Central memory CD4-positive, alpha-beta T cell (primary cell): ENCODE measurements at regions not wholly inside any gene's neighbourhood (a gene's known extent, or its start where the extent isn't known, plus 50 kb on each side); places are given as distances from the start of the nearest gene placed in this dataset.

Experiments used
- DNase-seq: peaks from one replicate; pipeline ENCODE4 v3.0.0; 2022

DNA sequence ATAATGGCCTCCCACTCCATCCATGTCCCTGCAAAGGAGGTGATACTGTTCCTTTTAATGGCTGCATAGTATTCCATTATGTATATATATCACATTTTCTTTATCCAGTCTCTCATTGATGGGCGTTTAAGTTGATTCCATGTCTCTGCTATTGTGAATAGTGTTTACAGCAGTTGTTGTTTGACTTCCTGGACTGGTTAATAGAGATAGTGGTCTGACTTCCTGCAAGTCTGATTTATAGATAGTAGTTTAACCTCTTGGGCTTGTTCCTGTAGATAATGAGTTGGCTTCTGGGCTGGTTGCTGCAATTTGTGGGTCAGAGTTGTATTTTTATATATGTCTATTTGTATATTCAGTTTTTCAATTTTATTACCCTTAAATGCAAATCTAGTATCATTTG, 145.4 kb downstream of the ARL6IP6 start:
- DNase-seq = no peak

DNA sequence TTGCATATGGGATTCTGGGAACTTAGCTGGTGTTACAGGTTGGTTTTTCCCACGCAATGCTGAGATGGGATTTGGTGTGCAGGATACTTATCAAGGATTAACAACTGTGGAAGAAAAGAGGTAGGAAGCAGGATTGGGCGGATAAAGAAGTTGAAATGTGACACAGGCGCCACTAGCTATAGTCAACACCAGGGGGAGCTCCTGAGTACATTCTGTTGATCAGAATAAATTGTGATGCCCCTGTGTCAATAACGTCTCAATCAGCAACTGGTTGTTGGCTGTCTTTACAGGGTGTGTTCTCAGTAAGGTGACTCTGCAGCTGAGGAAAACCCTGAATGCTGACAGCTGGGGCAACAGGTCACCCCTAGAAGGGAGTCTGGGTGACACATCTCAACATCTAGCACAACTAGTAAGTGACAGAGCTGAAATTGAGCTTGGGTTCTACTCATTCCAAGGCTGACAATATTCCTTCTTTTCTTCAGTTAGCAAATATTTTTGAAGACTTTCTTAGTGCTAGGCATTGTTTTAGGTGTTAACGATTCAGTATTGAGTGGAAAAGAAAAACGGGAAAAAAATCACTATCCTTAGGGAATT, 143.0 kb downstream of the ARL6IP6 start:
- no peak for DNase-seq

DNA sequence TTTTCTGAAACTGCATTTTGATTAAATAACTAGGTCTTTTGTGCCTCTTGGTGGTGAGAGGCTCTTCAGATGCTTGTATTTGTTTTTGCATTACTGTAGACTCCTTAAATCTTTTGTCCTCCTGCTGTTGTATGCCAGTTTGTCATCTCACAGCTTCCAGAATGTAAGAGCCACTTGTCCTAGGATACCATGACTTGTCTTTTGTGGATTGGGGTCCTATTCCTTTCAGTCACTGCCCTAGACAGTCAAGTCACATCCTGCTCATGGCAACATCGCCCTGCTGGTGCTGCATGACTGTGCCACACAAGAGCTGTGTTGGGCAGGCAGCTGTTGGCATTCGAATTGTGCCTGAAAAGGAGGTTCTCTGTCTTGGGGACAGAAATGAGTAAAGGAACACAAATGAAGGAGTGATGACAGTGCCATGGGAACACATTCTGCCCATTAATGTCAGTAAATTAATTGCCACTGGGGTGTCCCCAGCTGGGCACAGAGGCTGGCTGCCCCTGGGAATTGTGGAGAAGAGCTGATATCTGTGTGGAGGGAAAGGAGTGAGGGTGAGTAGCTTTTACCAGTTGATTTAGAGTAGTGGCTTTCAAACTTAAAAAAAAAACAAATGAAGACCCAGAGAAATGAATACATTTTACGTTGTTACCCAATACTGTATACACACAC, 140.3 kb downstream of the ARL6IP6 start:
- no peak for DNase-seq

DNA sequence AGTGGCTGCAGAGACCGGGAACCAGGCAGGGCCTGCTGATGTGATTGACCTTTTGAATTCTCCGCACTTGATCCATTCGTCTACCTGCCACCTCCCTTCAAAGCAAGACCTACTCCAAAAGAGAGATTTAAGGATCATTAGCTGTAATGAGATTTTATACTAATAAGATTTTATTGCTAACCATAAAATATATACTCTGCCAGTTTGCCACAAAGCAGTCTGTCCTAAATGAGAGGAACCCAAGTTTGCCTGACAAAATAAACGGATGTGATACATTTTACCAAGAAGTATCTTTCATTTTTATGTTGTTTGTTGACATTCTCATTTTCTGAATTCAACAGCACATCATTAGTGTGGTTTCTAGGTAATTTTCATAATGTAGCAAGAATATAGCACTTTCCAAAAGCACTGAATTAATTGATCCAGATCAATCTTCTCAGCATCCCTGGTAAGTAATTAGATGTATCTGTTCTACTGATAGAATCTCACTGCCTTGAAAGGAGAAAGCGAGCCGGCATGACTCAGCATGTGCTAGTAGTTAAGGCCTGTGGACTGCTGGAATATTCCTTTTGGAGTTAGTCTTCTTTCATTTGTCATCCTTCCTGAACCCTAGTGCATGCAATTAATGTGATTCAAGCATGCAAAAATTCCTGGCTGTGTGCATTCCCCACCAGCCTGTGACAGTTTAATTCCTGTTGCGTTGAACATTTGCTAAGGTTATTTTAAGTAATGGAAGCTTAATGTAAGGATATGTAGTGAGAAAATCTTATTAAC, 128.5 kb downstream of the ARL6IP6 start:
- no peak for DNase-seq

DNA sequence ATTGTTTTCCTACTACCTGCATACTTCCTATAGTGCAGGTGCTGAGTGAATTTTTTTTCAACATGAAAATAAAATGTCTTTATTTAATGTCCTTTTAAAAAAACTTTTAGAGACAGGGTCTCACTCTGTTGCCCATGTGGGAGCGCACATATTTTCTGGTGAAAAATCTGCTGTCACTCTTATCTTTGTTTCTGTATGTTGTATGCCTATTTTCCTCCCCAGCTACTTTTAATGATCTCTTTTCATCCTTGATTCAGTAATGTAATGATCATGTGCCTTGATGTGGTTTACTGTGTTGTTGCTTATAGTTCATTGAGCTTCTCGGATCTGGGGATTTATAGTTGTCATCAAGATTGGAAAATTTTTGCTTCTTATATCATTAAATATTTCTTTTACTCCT, 117.3 kb downstream of the ARL6IP6 start:
- no peak for DNase-seq

DNA sequence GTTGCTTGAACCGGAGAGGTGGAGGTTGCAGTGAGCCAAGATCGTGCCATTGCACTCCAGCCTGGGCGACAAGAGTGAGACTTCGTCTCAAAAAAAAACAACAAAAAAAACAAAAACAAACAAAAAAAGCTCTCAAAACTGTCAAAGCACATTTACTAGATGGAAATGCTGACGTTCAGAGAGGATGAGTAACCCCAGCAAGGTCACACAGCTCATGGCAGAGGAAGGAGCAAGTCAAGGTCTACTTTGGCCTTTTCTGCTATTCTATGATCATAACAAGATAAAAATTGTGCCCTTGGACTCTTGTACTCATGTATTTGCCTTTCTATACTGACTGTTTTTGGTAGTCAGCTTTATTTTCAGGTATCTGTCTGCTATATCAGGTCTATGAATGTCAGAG, 109.5 kb downstream of the ARL6IP6 start:
- no peak for DNase-seq

DNA sequence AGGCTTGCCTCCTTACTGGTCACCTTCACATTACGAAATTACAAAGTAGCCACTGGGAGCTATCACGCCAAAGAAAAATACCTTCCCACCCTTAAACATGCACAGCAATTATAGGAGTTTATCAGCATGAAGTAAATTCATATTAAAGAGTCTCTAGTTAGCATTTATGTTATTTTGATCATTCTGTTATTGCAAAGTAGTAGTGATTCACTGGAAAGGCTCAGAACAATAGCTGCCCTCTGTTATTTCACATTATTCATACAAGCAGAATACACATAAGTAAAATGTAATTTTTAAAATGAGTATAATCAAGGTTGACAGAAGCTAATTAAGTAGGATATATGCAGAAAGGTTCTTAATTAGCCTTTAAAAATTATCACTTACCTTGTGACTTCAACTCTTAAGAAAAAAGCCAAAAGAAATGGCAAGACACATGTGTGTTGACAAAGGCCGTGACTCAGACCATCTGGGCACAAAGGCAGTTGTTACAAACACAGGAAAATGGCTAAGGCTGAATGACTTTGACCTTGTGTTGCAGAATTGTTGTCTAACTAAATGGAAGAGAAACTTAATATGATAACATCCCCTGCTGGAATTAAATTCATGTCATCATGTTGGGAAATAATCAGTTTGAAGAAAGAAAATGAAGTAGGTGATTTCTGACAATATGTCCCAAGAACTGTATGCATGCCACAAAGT, 108.3 kb downstream of the ARL6IP6 start:
- DNase-seq = no peak

DNA sequence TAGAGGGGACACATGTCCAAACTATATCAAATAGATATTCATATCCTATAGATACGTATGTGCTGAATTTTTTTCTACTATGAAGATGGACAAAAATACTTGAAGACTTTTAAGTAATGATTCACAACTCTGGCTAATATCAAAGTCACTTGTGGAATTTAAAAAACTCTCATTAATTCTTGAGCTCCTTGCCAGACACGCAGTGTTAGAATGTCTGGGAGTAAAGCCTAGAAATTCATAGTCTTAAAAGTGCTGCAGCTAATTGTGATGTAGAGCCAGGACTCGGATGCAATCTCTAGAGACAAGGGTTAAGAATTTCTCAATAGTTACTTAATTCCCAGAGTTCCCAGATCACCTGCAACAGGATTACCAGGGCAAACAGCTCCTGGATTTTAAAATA, 107.4 kb downstream of the ARL6IP6 start:
- DNase-seq = no peak

DNA sequence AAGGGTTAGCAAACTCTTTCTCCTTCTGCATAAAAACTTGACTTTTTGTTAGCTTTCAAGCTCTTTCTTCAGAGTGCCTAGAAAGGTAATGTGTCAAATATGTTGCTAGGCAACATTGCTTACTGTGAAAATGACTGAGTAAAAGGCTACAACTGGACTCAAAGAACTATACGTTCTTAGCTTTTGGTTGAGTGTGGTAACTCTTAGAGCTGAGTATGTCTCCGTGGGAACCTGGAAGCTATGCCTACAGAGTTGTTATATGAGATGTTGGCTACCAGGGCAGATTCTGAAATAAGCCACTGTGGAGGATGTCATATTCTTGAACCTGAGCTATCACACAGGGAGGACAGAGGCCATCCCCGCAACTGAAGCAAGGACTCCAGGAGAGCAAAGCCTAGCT, 105.5 kb downstream of the ARL6IP6 start:
- no peak for DNase-seq

DNA sequence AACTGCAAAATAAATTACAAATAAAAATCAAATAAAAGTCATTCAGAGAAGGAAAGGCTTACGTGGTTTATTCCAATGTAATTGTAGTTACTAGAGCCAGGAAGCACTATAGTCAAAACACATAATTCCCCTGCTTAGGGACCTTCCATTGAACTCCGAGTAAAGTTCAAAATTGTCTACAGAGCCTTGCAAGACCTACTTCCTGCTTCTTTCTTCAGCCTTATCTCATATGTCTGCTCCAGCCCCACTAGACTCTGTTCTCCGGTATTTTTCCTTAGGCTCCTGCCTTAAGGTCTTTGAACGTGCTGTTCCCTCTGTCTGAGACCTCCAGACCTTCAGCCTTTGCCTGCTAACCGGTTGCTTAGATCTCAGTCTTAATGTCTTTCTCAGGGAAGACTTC, 104.3 kb downstream of the ARL6IP6 start:
- DNase-seq = no peak

DNA sequence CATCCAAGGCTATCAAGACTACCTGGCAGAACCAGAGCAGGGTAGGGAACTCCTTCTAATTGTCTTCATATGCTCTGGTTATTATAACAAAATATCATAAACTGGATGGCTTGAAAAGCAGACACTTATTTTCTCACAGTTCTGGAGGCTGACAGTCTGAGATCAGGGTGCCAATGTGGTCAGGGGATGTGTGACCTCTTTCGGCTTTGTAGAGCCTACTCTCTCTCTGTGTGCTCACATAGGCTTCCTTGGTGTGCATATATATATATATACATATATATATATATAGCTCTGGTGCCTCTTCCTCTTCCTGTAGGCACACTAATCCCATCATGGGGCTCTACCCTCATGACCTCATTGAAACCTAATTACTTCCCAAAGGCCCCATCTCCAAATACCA, 101.6 kb downstream of the ARL6IP6 start:
- DNase-seq = no peak

DNA sequence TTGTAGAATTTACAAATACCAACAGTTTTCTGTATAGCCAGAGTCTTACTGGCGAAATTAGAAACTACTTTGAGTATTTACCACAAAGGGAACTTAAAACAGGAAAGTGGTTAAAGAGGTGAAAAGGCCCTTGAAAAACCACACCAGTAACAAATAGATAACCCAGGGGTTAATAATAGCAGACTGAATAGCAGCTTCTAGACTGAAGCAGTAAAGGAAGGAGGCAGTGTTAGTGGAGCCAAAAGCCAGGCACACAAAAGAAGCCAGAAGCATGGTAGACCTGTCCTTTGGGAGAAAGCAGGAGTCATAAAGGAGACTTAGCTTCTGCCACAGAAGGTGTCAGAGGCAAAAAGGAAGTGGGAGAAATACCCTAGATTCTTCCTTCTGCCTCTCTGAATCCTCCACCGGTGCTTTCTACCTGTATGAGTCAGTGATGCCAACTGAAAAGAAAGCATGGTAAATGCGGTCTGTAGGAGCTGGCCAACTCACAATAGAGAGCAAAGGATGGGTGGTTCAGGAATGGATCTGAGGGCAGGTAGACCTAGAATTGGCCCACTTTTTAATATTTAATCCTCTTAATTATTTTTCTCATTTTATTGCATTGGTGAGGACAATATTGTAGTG, 97.3 kb downstream of the ARL6IP6 start:
- no peak for DNase-seq

DNA sequence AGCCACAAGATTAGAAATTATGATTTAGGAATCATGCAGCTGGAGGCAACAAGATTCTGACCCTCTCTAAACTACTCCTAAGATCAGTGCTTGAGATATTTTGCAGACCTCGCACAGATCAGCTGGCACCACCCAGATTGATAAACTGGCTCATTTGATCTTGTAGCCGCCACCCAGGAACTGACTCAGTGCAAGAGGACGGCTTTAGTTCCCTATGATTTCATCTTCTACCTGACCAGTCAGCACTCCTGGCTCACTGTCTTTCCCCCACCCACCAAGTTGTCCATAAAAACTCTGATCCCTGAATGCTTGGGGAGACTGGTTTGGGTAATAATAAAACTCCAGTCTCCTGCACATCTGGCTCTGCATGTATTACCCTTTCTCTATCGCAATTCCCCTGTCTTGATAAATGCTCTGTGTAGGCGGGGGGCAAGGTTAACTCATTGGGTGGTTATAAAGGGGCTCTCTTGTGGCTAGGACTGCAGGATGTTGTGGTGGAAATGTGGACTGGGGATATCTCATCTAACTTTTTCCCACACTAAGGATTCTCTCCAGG, 96.1 kb downstream of the ARL6IP6 start:
- DNase-seq = no peak

DNA sequence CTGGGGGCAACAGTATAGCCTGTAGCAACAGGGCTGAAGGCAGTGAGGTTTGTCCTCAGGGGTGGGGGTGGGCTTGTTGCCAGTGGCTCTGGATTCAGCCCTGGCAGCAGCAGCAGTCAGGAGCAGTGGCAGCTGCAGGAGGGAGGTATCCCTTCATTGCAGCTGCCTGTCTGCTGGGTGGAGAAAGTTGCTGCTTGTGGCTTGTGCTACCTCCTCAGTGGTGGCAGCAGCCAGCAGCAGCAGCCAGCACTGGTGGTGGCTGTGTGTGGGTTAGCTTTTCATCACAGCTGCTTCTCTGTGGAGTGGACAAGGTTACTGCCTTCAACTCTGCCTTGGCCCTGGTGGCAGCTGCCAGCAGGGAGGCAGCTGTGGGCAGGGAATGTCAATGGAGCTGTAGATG, 94.9 kb downstream of the ARL6IP6 start:
- DNase-seq = no peak
